ENCODE measurements at regions not wholly inside any gene's neighbourhood (a gene's known extent, or its start where the extent isn't known, plus 50 kb on each side); places are given as distances from the start of the nearest gene placed in this dataset.

- Histone ChIP-seq H3K4me3 (no peak overlapping the region), H3K27me3 (replicated peaks; ENCODE audit: insufficient read depth) (no peaks in the 10 kb centered on the region), H3K27ac (no peak overlapping the region), H3K9me3 (no peaks in the 10 kb centered on the region), H3K36me3 (no peaks in the 10 kb centered on the region), H3K4me1 (replicated peaks) (no peaks in the 10 kb centered on the region)
- no peak for DNase-seq (ENCODE audit: low spot score)
- WGBS = 76% methylated on average over 7 of the region's 7 CpGs
- no peak for TF ChIP-seq POLR2AphosphoS5 (IDR thresholded peaks at IDR 0.05)
- no peak for TF ChIP-seq CTCF (IDR thresholded peaks at IDR 0.05)
- no peak for TF ChIP-seq POLR2A (IDR thresholded peaks at IDR 0.05)
- intact Hi-C loops (cut with DNase I) = loop anchor here (10.0 kb wide), 2 partner anchors 309 to 479 kb away; no protein-coding TSS in a partner anchor
Observed at GRCh38 chr7:47083476-47084250, 498.2 kb downstream of the TNS3 start.

GRCh38 chr7:47080816-47081215 lies 501.1 kb downstream of the TNS3 start:
- no peak overlapping the region for H3K27ac ChIP-seq
- 62% methylated on average over 3 of the region's 3 CpGs for WGBS
- no peak for DNase-seq (ENCODE audit: low spot score)
- no peaks in the 10 kb centered on the region for H3K36me3 ChIP-seq
- no peaks in the 10 kb centered on the region for H3K27me3 ChIP-seq (replicated peaks; ENCODE audit: insufficient read depth)
- no peaks in the 10 kb centered on the region for H3K9me3 ChIP-seq
- H3K4me1 ChIP-seq (replicated peaks) = no peaks in the 10 kb centered on the region
- no peak overlapping the region for H3K4me3 ChIP-seq
- no peak for TF ChIP-seq POLR2A (IDR thresholded peaks at IDR 0.05)
- TF ChIP-seq CTCF (IDR thresholded peaks at IDR 0.05) = no peak
- no peak for TF ChIP-seq POLR2AphosphoS5 (IDR thresholded peaks at IDR 0.05)
- intact Hi-C loops (cut with DNase I) = loop anchor here (10.0 kb wide), 2 partner anchors 306 to 476 kb away; no protein-coding TSS in a partner anchor

GRCh38 chr7:47078241-47078640 lies 503.7 kb downstream of the TNS3 start:
- Histone ChIP-seq H3K9me3 (no peaks in the 10 kb centered on the region), H3K27ac (no peak overlapping the region), H3K4me1 (replicated peaks) (no peaks in the 10 kb centered on the region), H3K36me3 (no peaks in the 10 kb centered on the region), H3K27me3 (replicated peaks; ENCODE audit: insufficient read depth) (no peaks in the 10 kb centered on the region), H3K4me3 (no peak overlapping the region)
- TF ChIP-seq CTCF (IDR thresholded peaks at IDR 0.05) (no peak), POLR2A (IDR thresholded peaks at IDR 0.05) (no peak), POLR2AphosphoS5 (IDR thresholded peaks at IDR 0.05) (no peak)
- intact Hi-C loops (cut with DNase I) = no loop called here
- DNase-seq (ENCODE audit: low spot score) = no peak
- 91% methylated on average over 2 of the region's 2 CpGs for WGBS

- 53% methylated on average over 2 of the region's 2 CpGs for WGBS
- H3K27ac ChIP-seq = no peak overlapping the region
- no peaks in the 10 kb centered on the region for H3K4me1 ChIP-seq (replicated peaks)
- no peaks in the 10 kb centered on the region for H3K36me3 ChIP-seq
- H3K4me3 ChIP-seq = no peak overlapping the region
- no peak for DNase-seq (ENCODE audit: low spot score)
- TF ChIP-seq POLR2AphosphoS5 (IDR thresholded peaks at IDR 0.05) (no peak), CTCF (IDR thresholded peaks at IDR 0.05) (no peak), POLR2A (IDR thresholded peaks at IDR 0.05) (no peak)
- intact Hi-C loops (cut with DNase I) = no loop called here
- H3K27me3 ChIP-seq (replicated peaks; ENCODE audit: insufficient read depth) = no peaks in the 10 kb centered on the region
- H3K9me3 ChIP-seq = no peaks in the 10 kb centered on the region
Observed at GRCh38 chr7:47074702-47075153, 507.2 kb downstream of the TNS3 start.

GRCh38 chr7:47073284-47073683 lies 508.6 kb downstream of the TNS3 start:
- no peaks in the 10 kb centered on the region for H3K4me1 ChIP-seq (replicated peaks)
- no peaks in the 10 kb centered on the region for H3K27me3 ChIP-seq (replicated peaks; ENCODE audit: insufficient read depth)
- intact Hi-C loops (cut with DNase I) = no loop called here
- H3K36me3 ChIP-seq = no peaks in the 10 kb centered on the region
- no peak for DNase-seq (ENCODE audit: low spot score)
- no peak overlapping the region for H3K27ac ChIP-seq
- 92% methylated on average over 7 of the region's 7 CpGs for WGBS
- H3K9me3 ChIP-seq = no peaks in the 10 kb centered on the region
- H3K4me3 ChIP-seq = no peak overlapping the region
- TF ChIP-seq POLR2AphosphoS5 (IDR thresholded peaks at IDR 0.05) (no peak), CTCF (IDR thresholded peaks at IDR 0.05) (no peak), POLR2A (IDR thresholded peaks at IDR 0.05) (no peak)
